ENCODE measurements at regions not wholly inside any gene's neighbourhood (a gene's known extent, or its start where the extent isn't known, plus 50 kb on each side); places are given as distances from the start of the nearest gene placed in this dataset.
"Not testable (repeated sequence)": the region's sequence is repeated elsewhere in the genome, so short reads cannot be mapped to it uniquely, and the experiment has no call there.

DNA sequence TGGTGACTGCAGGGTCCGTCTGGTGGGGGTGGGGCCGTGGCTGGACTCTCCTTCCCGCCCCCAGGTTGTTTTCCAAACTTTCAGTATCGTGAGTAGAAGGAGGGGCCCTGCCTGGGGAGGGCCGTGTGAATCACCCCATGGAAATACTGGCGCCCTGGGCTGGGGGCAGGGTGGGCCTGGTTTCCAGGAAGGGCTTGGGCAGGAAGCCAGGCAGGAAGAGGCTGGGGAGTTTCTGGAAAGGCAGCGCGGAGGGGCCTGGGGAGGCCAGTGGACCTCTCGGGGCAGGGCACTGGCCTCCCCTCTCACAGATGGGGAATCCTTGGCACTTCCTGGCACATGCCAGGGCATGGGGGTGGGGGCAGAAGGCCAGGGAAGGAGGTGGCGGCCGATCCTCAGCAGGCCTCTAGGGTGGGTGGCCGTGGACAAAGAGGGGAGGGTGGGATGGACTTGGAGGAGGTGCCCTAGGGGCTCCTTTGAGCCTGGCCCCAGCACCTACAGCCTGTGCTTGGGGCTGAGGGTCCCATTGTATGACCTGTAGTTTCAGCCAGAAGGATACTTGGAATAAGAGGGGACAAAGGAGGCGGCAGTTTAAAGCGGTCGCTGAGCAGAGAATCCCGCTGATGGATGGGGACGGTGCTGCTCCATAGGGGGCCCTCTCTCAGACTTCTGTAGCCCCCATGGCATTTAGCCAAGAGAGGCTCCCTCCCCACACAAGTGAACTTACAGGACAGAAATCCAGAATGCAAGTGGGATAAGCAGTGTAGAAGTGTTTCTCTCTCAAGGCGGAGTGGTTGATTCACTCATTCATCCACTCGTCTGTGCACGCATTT, 56.5 kb upstream of the GATA2 start:
- peak; percentile 91 for DNase-seq (ENCODE audit: low spot score)

GRCh38 chr3:128548426-128549282, 55.7 kb upstream of the GATA2 start:
- peak; percentile 65 for DNase-seq (ENCODE audit: low spot score)

DNA sequence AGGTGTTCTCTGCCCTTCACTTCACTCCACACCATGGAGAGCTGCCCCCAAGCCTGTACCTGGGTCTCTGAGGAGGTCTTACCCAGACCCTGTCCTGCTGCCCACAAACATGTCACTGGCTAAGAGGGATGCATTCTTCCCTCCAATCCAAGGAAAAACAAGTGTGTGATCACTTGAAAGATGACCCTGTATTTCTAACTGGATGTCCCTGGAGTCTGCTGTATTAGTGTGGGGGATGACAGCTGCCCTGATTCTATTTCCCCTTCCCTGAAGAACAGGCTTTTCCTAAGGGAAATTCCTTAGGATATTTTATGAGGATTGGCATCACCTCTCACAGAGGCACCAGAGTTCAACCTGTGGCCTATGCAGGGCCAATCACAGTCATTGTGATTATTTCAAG, 55.0 kb upstream of the GATA2 start:
- peak; percentile 12 for DNase-seq (ENCODE audit: low spot score)

- DNase-seq (ENCODE audit: low spot score): peak; percentile 84
These were observed 54.5 kb upstream of the GATA2 start for GRCh38 chr3:128547368-128547987.

DNA sequence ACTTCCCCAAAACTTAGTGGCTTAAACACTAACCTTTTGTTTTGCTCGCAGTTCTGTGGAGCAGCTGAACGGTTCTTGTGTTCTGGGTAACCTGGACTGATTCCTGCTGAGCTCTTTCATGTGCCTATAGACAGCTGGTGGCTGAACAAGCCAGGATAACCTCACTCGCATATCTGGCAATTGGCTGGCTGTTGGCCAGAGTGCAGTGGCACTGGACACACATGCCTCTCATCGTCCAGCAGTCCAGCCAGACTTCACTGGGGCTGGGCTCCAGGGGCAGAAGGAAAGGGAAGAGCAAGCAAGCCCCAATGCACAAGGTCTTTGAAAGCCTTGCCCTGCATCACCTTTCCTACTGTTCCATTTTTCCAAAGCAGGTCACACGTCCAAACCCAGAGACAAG, 53.6 kb upstream of the GATA2 start:
- DNase-seq (ENCODE audit: low spot score): no peak

GRCh38 chr3:128545120-128545752, 52.2 kb upstream of the GATA2 start:
- DNase-seq (ENCODE audit: low spot score): no peak

- DNase-seq (ENCODE audit: low spot score): no peak
These were observed 51.2 kb upstream of the GATA2 start for GRCh38 chr3:128544190-128544589.

DNA sequence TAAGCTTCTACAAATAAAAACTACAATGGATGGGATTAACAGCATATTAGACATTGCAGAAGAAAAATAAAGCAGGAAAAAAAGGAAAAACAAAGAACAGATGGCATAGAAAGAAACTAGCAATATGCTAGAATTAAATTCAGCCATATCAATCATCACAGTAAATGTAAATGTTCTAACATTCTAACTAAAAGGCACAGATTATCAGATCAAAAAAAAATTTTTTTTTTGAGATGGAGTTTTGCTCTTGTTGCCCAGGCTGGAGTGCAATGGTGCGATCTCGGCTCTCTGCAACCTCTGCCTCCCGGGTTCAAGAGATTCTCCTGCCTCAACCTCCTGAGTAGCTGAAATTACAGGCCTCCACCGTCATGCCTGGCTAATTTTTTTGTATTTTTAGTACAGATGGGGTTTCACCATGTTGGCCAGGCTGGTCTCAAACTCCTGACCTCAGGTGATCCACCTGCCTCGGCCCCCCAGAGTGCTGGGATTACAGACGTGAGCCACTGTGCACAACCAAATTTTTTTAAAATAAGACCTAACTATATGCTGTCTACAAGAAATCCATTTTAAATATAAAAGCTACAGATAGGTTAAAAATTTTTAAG, 50.7 kb upstream of the GATA2 start:
- DNase-seq (ENCODE audit: low spot score): not testable (repeated sequence)

All from kidney tubule cell (primary cell).